ENCODE measurements at regions not wholly inside any gene's neighbourhood (a gene's known extent, or its start where the extent isn't known, plus 50 kb on each side); places are given as distances from the start of the nearest gene placed in this dataset.

DNA sequence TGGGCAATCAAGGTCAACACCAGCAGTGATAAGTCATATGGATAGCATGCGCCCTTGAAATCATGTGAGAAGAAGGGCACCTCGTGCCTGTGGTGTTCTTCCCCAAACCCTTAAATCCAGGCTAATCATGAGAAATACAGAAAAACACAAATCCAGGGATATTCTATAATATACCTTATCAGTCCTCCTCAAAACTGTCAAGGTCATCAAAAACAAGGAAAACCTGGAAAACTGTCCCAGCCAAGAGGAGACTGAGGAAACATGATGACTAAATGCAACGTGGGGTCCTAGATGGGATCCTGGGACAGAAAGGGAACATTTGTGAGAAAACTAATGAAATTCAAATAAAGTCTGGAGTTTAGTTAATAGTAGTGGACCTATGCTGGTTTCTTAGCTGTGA is 201.8 kb upstream of the FAM9B start:
- intact Hi-C loops (cut with micrococcal nuclease): no loop called here
- Histone ChIP-seq H3K4me1 (ENCODE audit: insufficient read depth, low read length) (peaks cover 9% of the 10 kb centered on the region), H3K36me3 (ENCODE audit: low read depth, low read length) (no peaks in the 10 kb centered on the region), H3K9me2 (replicated peaks; ENCODE audit: low read length) (no peaks in the 10 kb centered on the region), H3K4me2 (ENCODE audit: low read length) (no peak overlapping the region), H3K27ac (ENCODE audit: low read length) (no peak overlapping the region), H2AFZ (ENCODE audit: low read length) (no peak overlapping the region), H3F3A (ENCODE audit: low read length, unreplicated experiment) (no peaks in the 10 kb centered on the region), H3K9ac (ENCODE audit: low read length) (no peak overlapping the region), H3K27me3 (ENCODE audit: low read length) (no peaks in the 10 kb centered on the region), H3K79me2 (ENCODE audit: low read length) (no peaks in the 10 kb centered on the region), H3K9me3 (ENCODE audit: low read length) (no peaks in the 10 kb centered on the region), H4K20me1 (ENCODE audit: low read length) (no peaks in the 10 kb centered on the region), H3K4me3 (ENCODE audit: low read length) (no peak overlapping the region)
- POLR2A ChIA-PET (ENCODE audit: unreplicated experiment): no interaction called here
- ATAC-seq (no peak), DNase-seq (no peak)
- TF ChIP-seq EZH2phosphoT487 (IDR thresholded peaks at IDR 0.05; ENCODE audit: borderline replicate concordance, low read length) (no peak), EZH2 (IDR thresholded peaks at IDR 0.05; ENCODE audit: low read length, unreplicated experiment) (no peak)
- TF ChIP-seq, protein P1, sequence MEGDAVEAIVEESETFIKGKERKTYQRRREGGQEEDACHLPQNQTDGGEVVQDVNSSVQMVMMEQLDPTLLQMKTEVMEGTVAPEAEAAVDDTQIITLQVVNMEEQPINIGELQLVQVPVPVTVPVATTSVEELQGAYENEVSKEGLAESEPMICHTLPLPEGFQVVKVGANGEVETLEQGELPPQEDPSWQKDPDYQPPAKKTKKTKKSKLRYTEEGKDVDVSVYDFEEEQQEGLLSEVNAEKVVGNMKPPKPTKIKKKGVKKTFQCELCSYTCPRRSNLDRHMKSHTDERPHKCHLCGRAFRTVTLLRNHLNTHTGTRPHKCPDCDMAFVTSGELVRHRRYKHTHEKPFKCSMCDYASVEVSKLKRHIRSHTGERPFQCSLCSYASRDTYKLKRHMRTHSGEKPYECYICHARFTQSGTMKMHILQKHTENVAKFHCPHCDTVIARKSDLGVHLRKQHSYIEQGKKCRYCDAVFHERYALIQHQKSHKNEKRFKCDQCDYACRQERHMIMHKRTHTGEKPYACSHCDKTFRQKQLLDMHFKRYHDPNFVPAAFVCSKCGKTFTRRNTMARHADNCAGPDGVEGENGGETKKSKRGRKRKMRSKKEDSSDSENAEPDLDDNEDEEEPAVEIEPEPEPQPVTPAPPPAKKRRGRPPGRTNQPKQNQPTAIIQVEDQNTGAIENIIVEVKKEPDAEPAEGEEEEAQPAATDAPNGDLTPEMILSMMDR (conservative IDR thresholded peaks at IDR 0.05; ENCODE audit: low read depth, low read length): no peak
- CTCF ChIA-PET: no interaction called here
- no TSS peak for BruUV-seq (replicated peaks)

DNA sequence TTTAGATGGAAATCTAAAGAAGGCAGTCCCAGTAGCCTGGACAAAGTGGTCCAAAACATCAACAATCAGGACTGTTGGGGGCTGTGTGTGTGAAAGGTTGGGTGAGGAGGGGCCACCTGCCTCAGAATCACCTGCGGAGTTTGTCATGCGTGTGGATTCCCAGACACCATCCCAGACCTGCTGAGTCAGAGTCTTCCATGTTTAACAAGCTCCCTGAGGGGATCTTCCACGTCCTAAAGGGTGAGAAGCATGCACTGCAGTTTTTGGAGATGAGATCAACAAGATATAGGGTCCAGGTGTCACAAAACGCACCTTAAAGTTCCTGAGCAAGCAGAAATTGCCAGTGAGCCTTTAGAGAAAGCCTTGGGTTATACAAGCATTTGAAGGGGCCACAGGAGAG is 207.0 kb upstream of the FAM9B start:
- Histone ChIP-seq H3K4me3 (ENCODE audit: low read length) (no peak overlapping the region), H3K9ac (ENCODE audit: low read length) (no peak overlapping the region), H4K20me1 (ENCODE audit: low read length) (no peaks in the 10 kb centered on the region), H3K36me3 (ENCODE audit: low read depth, low read length) (no peaks in the 10 kb centered on the region), H3K9me3 (ENCODE audit: low read length) (no peaks in the 10 kb centered on the region), H3K4me1 (ENCODE audit: insufficient read depth, low read length) (no peaks in the 10 kb centered on the region), H3K4me2 (ENCODE audit: low read length) (no peak overlapping the region), H2AFZ (ENCODE audit: low read length) (no peak overlapping the region), H3F3A (ENCODE audit: low read length, unreplicated experiment) (no peaks in the 10 kb centered on the region), H3K27ac (ENCODE audit: low read length) (no peak overlapping the region), H3K79me2 (ENCODE audit: low read length) (no peaks in the 10 kb centered on the region), H3K9me2 (replicated peaks; ENCODE audit: low read length) (no peaks in the 10 kb centered on the region), H3K27me3 (ENCODE audit: low read length) (no peaks in the 10 kb centered on the region)
- ATAC-seq (no peak), DNase-seq (no peak)
- POLR2A ChIA-PET (ENCODE audit: unreplicated experiment): no interaction called here
- intact Hi-C loops (cut with micrococcal nuclease): no loop called here
- BruUV-seq (replicated peaks): no TSS peak
- TF ChIP-seq, protein P1 (conservative IDR thresholded peaks at IDR 0.05; ENCODE audit: low read depth, low read length): no peak
- TF ChIP-seq EZH2phosphoT487 (IDR thresholded peaks at IDR 0.05; ENCODE audit: borderline replicate concordance, low read length): no peak
- no peak for TF ChIP-seq EZH2 (IDR thresholded peaks at IDR 0.05; ENCODE audit: low read length, unreplicated experiment)
- CTCF ChIA-PET: no interaction called here

DNA sequence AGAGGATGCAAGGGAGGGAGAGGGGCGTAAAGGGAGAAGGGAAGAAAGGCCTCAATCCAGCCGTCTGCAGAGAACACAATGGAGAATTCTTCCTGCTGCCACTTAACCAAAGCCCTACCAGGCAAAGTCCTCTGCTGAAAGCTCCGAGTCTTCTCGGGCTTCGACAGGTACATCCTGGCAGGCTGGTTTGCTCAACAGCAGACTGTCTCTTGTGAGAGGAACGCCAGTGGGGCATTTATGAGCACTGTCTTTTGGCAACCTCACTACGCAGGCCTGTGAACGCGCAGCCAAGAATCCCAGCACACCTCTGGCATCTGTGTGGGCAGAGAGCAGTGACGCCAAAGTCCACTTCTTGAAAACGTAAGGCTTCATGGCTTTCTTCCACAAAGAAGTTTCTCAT is 207.5 kb upstream of the FAM9B start:
- BruUV-seq (replicated peaks): no TSS peak
- no peaks in the 10 kb centered on the region for H3F3A ChIP-seq (ENCODE audit: low read length, unreplicated experiment)
- H3K9ac ChIP-seq (ENCODE audit: low read length): no peak overlapping the region
- H2AFZ ChIP-seq (ENCODE audit: low read length): no peak overlapping the region
- H3K27me3 ChIP-seq (ENCODE audit: low read length): no peaks in the 10 kb centered on the region
- no peaks in the 10 kb centered on the region for H3K4me1 ChIP-seq (ENCODE audit: insufficient read depth, low read length)
- CTCF ChIA-PET: no interaction called here
- ATAC-seq: no peak
- POLR2A ChIA-PET (ENCODE audit: unreplicated experiment): interaction anchor here (0.6 kb wide), 1 partner anchor 234 kb away, joined by 4 read pairs; no protein-coding TSS in a partner anchor
- no peak for DNase-seq
- H3K27ac ChIP-seq (ENCODE audit: low read length): no peak overlapping the region
- intact Hi-C loops (cut with micrococcal nuclease): no loop called here
- no peaks in the 10 kb centered on the region for H4K20me1 ChIP-seq (ENCODE audit: low read length)
- no peak overlapping the region for H3K4me2 ChIP-seq (ENCODE audit: low read length)
- H3K36me3 ChIP-seq (ENCODE audit: low read depth, low read length): no peaks in the 10 kb centered on the region
- H3K4me3 ChIP-seq (ENCODE audit: low read length): no peak overlapping the region
- no peaks in the 10 kb centered on the region for H3K79me2 ChIP-seq (ENCODE audit: low read length)
- H3K9me2 ChIP-seq (replicated peaks; ENCODE audit: low read length): no peaks in the 10 kb centered on the region
- TF ChIP-seq, protein P1 (conservative IDR thresholded peaks at IDR 0.05; ENCODE audit: low read depth, low read length): no peak
- no peak for TF ChIP-seq EZH2 (IDR thresholded peaks at IDR 0.05; ENCODE audit: low read length, unreplicated experiment)
- no peak for TF ChIP-seq EZH2phosphoT487 (IDR thresholded peaks at IDR 0.05; ENCODE audit: borderline replicate concordance, low read length)
- H3K9me3 ChIP-seq (ENCODE audit: low read length): no peaks in the 10 kb centered on the region

Measured in PC-3 (cell line).